ENCODE measurements at regions not wholly inside any gene's neighbourhood (a gene's known extent, or its start where the extent isn't known, plus 50 kb on each side); places are given as distances from the start of the nearest gene placed in this dataset.

DNA sequence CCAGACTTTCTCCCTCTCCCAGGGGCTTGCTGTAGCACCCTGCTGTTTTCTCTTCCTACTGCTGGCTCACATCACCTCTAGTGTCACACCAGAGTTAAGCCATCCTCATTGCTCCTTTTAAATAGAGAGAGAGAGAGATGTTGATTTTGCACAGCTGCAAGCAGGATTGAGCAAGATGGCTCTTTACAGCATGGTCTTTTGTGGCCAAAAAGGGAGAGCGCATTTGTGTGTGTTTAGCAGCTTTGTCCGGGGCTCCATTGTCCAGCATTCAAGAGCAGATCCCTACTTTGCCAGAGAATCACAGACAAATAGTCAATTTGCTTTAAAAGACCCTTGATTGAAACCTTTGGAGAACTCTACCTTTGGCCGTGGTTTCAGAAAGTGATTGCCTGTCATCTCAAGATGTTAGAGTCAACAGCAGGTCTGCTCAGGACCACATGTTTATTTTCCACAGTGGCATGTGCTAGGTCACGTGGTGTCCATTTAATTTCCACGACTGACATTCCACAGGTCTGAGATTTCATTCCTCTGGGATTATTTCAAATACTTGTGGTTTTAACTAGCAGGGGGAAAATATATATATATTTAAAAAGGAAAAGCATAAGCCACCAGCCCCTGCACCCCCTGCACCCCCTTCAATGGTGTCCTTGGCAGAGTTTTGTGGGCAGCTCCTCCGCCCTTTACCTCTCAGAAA, 359.9 kb upstream of the SLC14A2 start:
- H3K4me3 ChIP-seq (ENCODE audit: low read depth in 2 of 2, low read length in 2 of 2) = no peak overlapping the region
- no peaks in the 10 kb centered on the region for H3K27me3 ChIP-seq (ENCODE audit: control insufficient read depth, insufficient read depth, low read length)
- no peak overlapping the region for H3K27ac ChIP-seq (ENCODE audit: low read length)
- intact Hi-C loops (cut with micrococcal nuclease; ENCODE audit: unreplicated experiment) (no loop called here), in situ Hi-C loops (cut with HindIII; ENCODE audit: low pct_unique_long_range_greater_than_20kb, low sequenced_read_pairs) (no loop called here)
- DNase-seq (ENCODE audit: low read depth, low spot score) = no peak
- ChIA-PET POLR2A (no interaction called here), CTCF (no interaction called here)
- H3K9me3 ChIP-seq (ENCODE audit: control insufficient read depth, insufficient read depth, low read depth, low read length) = no peaks in the 10 kb centered on the region
- no TSS peak for BruUV-seq (replicated peaks)
- H3K36me3 ChIP-seq (ENCODE audit: control insufficient read depth, insufficient read depth, low read length) = no peaks in the 10 kb centered on the region
- no peak for ATAC-seq
- TF ChIP-seq, protein P1, sequence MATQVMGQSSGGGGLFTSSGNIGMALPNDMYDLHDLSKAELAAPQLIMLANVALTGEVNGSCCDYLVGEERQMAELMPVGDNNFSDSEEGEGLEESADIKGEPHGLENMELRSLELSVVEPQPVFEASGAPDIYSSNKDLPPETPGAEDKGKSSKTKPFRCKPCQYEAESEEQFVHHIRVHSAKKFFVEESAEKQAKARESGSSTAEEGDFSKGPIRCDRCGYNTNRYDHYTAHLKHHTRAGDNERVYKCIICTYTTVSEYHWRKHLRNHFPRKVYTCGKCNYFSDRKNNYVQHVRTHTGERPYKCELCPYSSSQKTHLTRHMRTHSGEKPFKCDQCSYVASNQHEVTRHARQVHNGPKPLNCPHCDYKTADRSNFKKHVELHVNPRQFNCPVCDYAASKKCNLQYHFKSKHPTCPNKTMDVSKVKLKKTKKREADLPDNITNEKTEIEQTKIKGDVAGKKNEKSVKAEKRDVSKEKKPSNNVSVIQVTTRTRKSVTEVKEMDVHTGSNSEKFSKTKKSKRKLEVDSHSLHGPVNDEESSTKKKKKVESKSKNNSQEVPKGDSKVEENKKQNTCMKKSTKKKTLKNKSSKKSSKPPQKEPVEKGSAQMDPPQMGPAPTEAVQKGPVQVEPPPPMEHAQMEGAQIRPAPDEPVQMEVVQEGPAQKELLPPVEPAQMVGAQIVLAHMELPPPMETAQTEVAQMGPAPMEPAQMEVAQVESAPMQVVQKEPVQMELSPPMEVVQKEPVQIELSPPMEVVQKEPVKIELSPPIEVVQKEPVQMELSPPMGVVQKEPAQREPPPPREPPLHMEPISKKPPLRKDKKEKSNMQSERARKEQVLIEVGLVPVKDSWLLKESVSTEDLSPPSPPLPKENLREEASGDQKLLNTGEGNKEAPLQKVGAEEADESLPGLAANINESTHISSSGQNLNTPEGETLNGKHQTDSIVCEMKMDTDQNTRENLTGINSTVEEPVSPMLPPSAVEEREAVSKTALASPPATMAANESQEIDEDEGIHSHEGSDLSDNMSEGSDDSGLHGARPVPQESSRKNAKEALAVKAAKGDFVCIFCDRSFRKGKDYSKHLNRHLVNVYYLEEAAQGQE (IDR thresholded peaks at IDR 0.05; ENCODE audit: insufficient read depth in 1 of 2, low read depth in 2 of 2, low read length in 1 of 2) = no peak
- no peak for TF ChIP-seq SIN3A (IDR thresholded peaks at IDR 0.05; ENCODE audit: borderline replicate concordance, insufficient read depth, low read depth, low read length)
- TF ChIP-seq TCF7L2 (IDR thresholded peaks at IDR 0.05; ENCODE audit: low read depth, low read length) = no peak
- TF ChIP-seq, protein P2, sequence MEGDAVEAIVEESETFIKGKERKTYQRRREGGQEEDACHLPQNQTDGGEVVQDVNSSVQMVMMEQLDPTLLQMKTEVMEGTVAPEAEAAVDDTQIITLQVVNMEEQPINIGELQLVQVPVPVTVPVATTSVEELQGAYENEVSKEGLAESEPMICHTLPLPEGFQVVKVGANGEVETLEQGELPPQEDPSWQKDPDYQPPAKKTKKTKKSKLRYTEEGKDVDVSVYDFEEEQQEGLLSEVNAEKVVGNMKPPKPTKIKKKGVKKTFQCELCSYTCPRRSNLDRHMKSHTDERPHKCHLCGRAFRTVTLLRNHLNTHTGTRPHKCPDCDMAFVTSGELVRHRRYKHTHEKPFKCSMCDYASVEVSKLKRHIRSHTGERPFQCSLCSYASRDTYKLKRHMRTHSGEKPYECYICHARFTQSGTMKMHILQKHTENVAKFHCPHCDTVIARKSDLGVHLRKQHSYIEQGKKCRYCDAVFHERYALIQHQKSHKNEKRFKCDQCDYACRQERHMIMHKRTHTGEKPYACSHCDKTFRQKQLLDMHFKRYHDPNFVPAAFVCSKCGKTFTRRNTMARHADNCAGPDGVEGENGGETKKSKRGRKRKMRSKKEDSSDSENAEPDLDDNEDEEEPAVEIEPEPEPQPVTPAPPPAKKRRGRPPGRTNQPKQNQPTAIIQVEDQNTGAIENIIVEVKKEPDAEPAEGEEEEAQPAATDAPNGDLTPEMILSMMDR (IDR thresholded peaks at IDR 0.05) = no peak
- TF ChIP-seq POLR2AphosphoS5 (IDR thresholded peaks at IDR 0.05; ENCODE audit: low read depth, low read length) = no peak
- H3K4me1 ChIP-seq (ENCODE audit: control insufficient read depth, insufficient read depth, low read length) = no peaks in the 10 kb centered on the region

DNA sequence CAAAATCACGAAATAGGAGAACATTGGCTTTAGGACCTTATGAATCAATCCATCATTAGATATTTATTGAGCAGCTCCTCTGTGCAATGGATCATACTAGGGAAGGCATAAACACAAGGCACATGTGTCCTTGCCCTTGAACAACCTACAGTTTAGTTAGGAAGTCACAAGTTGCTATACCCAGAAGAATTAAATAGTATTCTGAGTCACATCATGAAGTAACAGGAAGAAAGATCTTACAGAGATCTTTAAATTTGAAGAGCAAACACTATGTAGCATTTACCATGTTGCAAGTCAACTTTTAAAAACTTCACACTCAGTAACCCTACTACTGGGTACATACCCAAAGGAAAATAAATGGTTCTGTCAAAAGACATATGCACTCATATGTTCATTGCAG, 355.2 kb upstream of the SLC14A2 start:
- intact Hi-C loops (cut with micrococcal nuclease; ENCODE audit: unreplicated experiment) (no loop called here), in situ Hi-C loops (cut with HindIII; ENCODE audit: low pct_unique_long_range_greater_than_20kb, low sequenced_read_pairs) (no loop called here)
- Histone ChIP-seq H3K4me3 (ENCODE audit: low read depth in 2 of 2, low read length in 2 of 2) (no peak overlapping the region), H3K27me3 (ENCODE audit: control insufficient read depth, insufficient read depth, low read length) (no peaks in the 10 kb centered on the region), H3K4me1 (ENCODE audit: control insufficient read depth, insufficient read depth, low read length) (no peaks in the 10 kb centered on the region), H3K36me3 (ENCODE audit: control insufficient read depth, insufficient read depth, low read length) (no peaks in the 10 kb centered on the region), H3K9me3 (ENCODE audit: control insufficient read depth, insufficient read depth, low read depth, low read length) (no peaks in the 10 kb centered on the region), H3K27ac (ENCODE audit: low read length) (no peak overlapping the region)
- CTCF ChIA-PET = no interaction called here
- no peak for DNase-seq (ENCODE audit: low read depth, low spot score)
- POLR2A ChIA-PET = no interaction called here
- no peak for TF ChIP-seq SIN3A (IDR thresholded peaks at IDR 0.05; ENCODE audit: borderline replicate concordance, insufficient read depth, low read depth, low read length)
- TF ChIP-seq, protein P1 (IDR thresholded peaks at IDR 0.05; ENCODE audit: insufficient read depth in 1 of 2, low read depth in 2 of 2, low read length in 1 of 2) = no peak
- no peak for TF ChIP-seq POLR2AphosphoS5 (IDR thresholded peaks at IDR 0.05; ENCODE audit: low read depth, low read length)
- no peak for TF ChIP-seq TCF7L2 (IDR thresholded peaks at IDR 0.05; ENCODE audit: low read depth, low read length)
- TF ChIP-seq, protein P2 (IDR thresholded peaks at IDR 0.05) = no peak
- BruUV-seq (replicated peaks) = no TSS peak
- no peak for ATAC-seq

Data from Panc1 (cell line).